ENCODE measurements at regions not wholly inside any gene's neighbourhood (a gene's known extent, or its start where the extent isn't known, plus 50 kb on each side); places are given as distances from the start of the nearest gene placed in this dataset.

DNA sequence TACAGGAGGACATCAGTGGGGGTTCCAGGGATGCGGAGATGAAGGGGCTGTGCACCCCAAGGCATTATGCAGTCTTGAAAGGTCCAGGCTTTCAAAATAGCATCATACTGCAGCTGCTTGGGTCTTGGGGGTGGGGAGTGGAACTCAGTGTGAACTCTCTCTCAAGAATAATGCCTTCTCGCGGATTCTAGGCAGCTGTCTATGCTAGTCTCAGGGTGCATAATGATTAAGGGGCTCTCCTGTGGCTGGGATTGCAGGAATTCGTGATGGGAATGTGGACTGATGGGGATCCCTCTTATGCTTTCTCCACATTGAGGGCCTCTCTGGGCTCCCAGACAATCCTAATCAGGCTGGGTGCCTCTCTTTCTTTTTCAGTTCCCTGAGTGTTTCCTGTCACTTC, 172.2 kb upstream of the ARHGAP24 start:
- no peak for TF ChIP-seq POLR2A (IDR thresholded peaks at IDR 0.05; ENCODE audit: low read depth, low read length)
- TF ChIP-seq TAF1 (IDR thresholded peaks at IDR 0.05; ENCODE audit: borderline replicate concordance, low read depth, low read length): no peak
- no peak for TF ChIP-seq POLR2AphosphoS5 (IDR thresholded peaks at IDR 0.05; ENCODE audit: low read depth, low read length)

All from GM12892 (cell line).